ENCODE measurements at regions not wholly inside any gene's neighbourhood (a gene's known extent, or its start where the extent isn't known, plus 50 kb on each side); places are given as distances from the start of the nearest gene placed in this dataset.

DNA sequence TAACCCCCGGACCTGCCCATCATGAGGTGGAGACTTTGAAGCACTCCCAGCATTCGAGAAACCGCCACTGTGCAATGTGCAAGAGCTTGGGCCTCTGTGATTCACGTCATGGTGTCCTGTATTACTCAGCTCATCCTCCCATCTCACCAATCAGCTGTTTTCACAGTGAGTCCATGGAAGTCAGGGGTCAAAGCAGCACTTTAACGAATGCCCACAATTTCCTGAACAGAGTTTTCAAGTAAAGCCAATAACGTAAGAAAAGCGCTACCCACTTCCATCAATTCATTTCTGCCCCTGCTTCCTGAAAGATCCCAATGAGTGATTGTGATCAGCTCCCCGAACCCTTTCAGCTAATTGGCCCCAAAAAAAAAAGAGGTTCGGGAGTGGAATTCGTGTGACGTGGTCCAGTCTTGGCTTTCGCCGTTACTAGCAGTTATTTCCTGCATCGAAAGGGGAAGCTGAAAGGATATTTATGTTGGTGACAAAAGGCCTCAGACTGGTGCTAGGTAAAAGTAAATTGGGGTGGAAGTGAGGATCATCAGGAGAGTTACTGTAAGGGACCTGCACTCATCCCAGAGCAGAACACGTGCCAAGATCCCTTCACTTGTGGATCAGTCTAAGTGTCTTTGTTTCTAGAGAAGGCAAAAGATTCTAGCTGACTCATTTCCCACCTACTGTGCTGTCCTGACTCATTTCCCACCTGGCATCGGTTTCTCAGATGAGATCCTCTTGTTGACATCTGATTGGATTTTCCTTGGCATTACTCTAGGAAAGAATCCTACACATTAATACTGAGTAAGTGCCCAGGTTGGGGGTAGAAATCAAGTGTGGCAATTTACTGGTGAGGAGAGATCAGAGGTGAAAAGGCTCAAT, 136.7 kb upstream of the NUDT7 start:
- Histone ChIP-seq H3K27me3 (ENCODE audit: control insufficient read depth, insufficient read depth, low read length) (no peaks in the 10 kb centered on the region), H3K4me1 (no peaks in the 10 kb centered on the region), H3K9me3 (ENCODE audit: control insufficient read depth, low read length) (no peaks in the 10 kb centered on the region), H3K36me3 (ENCODE audit: control insufficient read depth, insufficient read depth, low read length) (no peaks in the 10 kb centered on the region), H3K79me2 (no peaks in the 10 kb centered on the region), H3K27ac (no peak overlapping the region), H3K4me3 (ENCODE audit: low read depth, low read length) (no peak overlapping the region), H2AFZ (no peak overlapping the region), H3K4me2 (ENCODE audit: low read length) (no peak overlapping the region), H3K9ac (no peak overlapping the region)
- no peak for TF ChIP-seq CTCF (IDR thresholded peaks at IDR 0.05)

DNA sequence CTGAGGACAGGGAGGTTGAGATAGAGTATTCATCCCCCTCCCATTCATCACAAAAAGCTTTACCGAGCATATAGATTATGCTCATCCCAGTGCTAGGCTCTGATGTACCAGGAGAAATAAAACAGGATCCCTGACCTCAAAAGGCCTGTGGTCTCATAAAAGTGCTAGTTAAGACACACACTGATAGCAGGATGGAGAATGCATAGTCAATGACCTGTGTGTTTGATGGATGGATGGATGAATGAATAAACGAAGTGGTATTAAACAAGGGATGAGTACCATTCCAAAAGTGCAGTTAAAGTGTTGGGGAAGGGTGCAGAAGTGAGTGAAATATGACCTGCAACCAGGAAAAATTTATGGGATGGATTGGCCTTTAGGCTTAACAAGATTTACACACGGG, 133.9 kb upstream of the NUDT7 start:
- Histone ChIP-seq H3K4me3 (ENCODE audit: low read depth, low read length) (no peak overlapping the region), H3K4me2 (ENCODE audit: low read length) (no peak overlapping the region), H3K27ac (no peak overlapping the region), H3K79me2 (no peaks in the 10 kb centered on the region), H3K9ac (no peak overlapping the region), H2AFZ (no peak overlapping the region), H3K4me1 (no peaks in the 10 kb centered on the region), H3K36me3 (ENCODE audit: control insufficient read depth, insufficient read depth, low read length) (no peaks in the 10 kb centered on the region), H3K27me3 (ENCODE audit: control insufficient read depth, insufficient read depth, low read length) (no peaks in the 10 kb centered on the region), H3K9me3 (ENCODE audit: control insufficient read depth, low read length) (no peaks in the 10 kb centered on the region)
- no peak for TF ChIP-seq CTCF (IDR thresholded peaks at IDR 0.05)

- Histone ChIP-seq H3K4me1 (no peaks in the 10 kb centered on the region), H3K27ac (no peak overlapping the region), H3K27me3 (ENCODE audit: control insufficient read depth, insufficient read depth, low read length) (no peaks in the 10 kb centered on the region), H3K4me2 (ENCODE audit: low read length) (no peak overlapping the region), H3K9me3 (ENCODE audit: control insufficient read depth, low read length) (no peaks in the 10 kb centered on the region), H3K79me2 (no peaks in the 10 kb centered on the region), H2AFZ (no peak overlapping the region), H3K36me3 (ENCODE audit: control insufficient read depth, insufficient read depth, low read length) (no peaks in the 10 kb centered on the region), H3K9ac (no peak overlapping the region), H3K4me3 (ENCODE audit: low read depth, low read length) (no peak overlapping the region)
- no peak for TF ChIP-seq CTCF (IDR thresholded peaks at IDR 0.05)
Measured at GRCh38 chr16:77589071-77589765, 133.1 kb upstream of the NUDT7 start.

- Histone ChIP-seq H3K9ac (no peak overlapping the region), H3K4me2 (ENCODE audit: low read length) (no peak overlapping the region), H3K9me3 (ENCODE audit: control insufficient read depth, low read length) (no peaks in the 10 kb centered on the region), H3K36me3 (ENCODE audit: control insufficient read depth, insufficient read depth, low read length) (no peaks in the 10 kb centered on the region), H2AFZ (no peak overlapping the region), H3K4me3 (ENCODE audit: low read depth, low read length) (no peak overlapping the region), H3K79me2 (no peaks in the 10 kb centered on the region), H3K4me1 (no peaks in the 10 kb centered on the region), H3K27ac (no peak overlapping the region), H3K27me3 (ENCODE audit: control insufficient read depth, insufficient read depth, low read length) (no peaks in the 10 kb centered on the region)
- TF ChIP-seq CTCF (IDR thresholded peaks at IDR 0.05): no peak
Measured at GRCh38 chr16:77590707-77591106, 131.6 kb upstream of the NUDT7 start.
